ENCODE measurements at regions not wholly inside any gene's neighbourhood (a gene's known extent, or its start where the extent isn't known, plus 50 kb on each side); places are given as distances from the start of the nearest gene placed in this dataset.

GRCh38 chr14:83992857-83993256 is 1537.1 kb upstream of the FLRT2 start:
- no peak for TF ChIP-seq POLR2A (IDR thresholded peaks at IDR 0.05)
- TF ChIP-seq CTCF (IDR thresholded peaks at IDR 0.05): no peak
